ENCODE measurements at regions not wholly inside any gene's neighbourhood (a gene's known extent, or its start where the extent isn't known, plus 50 kb on each side); places are given as distances from the start of the nearest gene placed in this dataset.
A peak's percentile ranks its signal among the peaks of the same experiment; 100 is the strongest.
"Not testable (repeated sequence)": the region's sequence is repeated elsewhere in the genome, so short reads cannot be mapped to it uniquely, and the experiment has no call there.

GRCh38 chr4:189806506-189806905, 134.2 kb upstream of the FRG1 start:
- Histone ChIP-seq H3K9me3 (ENCODE audit: control insufficient read depth in 2 of 3, low read length in 3 of 3) (peaks cover 0 to 8% (median 0%) of the 10 kb centered on the region in 3 experiments), H3K27ac (ENCODE audit: low read depth, low read length) (no peak overlapping the region), H3K27me3 (ENCODE audit: control insufficient read depth in 2 of 2, insufficient read depth in 2 of 2, low read length in 2 of 2) (no peaks in the 10 kb centered on the region), H3K36me3 (ENCODE audit: control insufficient read depth in 2 of 3, insufficient read depth in 3 of 3, low read length in 3 of 3) (no peaks in the 10 kb centered on the region), H3K4me1 (ENCODE audit: control insufficient read depth in 2 of 2, insufficient read depth in 2 of 2, low read length in 2 of 2) (no peaks in the 10 kb centered on the region), H3K4me3 (ENCODE audit: low read length) (no peak overlapping the region)
- Mint-ChIP-seq H3K27ac (no peak overlapping the region), H3K4me1 (peaks cover 0 to 3% (median 0%) of the 10 kb centered on the region in 7 donors), H3K9me3 (peaks cover 5 to 38% (median 12%) of the 10 kb centered on the region in 11 donors), H3K4me3 (no peak overlapping the region), H3K27me3 (peaks cover 5 to 12% (median 7%) of the 10 kb centered on the region in 5 donors), H3K36me3 (peaks cover 0 to 8% (median 1%) of the 10 kb centered on the region in 5 donors)
- ATAC-seq (no peak), DNase-seq (no peak)
- POLR2A ChIA-PET, result no interaction called here
- CTCF ChIA-PET, result no interaction called here
- intact Hi-C loops (cut with micrococcal nuclease), result no loop called here

- H3K9me3 Mint-ChIP-seq, result peaks cover 5 to 38% (median 13%) of the 10 kb centered on the region in 11 donors
- Histone ChIP-seq H3K4me1 (ENCODE audit: control insufficient read depth in 2 of 2, insufficient read depth in 2 of 2, low read length in 2 of 2) (no peaks in the 10 kb centered on the region), H3K27me3 (ENCODE audit: control insufficient read depth in 2 of 2, insufficient read depth in 2 of 2, low read length in 2 of 2) (no peaks in the 10 kb centered on the region), H3K4me3 (ENCODE audit: low read length) (no peak overlapping the region), H3K9me3 (ENCODE audit: control insufficient read depth in 2 of 3, low read length in 3 of 3) (peaks cover 0 to 8% (median 0%) of the 10 kb centered on the region in 3 experiments), H3K36me3 (ENCODE audit: control insufficient read depth in 2 of 3, insufficient read depth in 3 of 3, low read length in 3 of 3) (no peaks in the 10 kb centered on the region), H3K27ac (ENCODE audit: low read depth, low read length) (no peak overlapping the region)
- intact Hi-C loops (cut with micrococcal nuclease), result no loop called here
- H3K4me3 Mint-ChIP-seq, result no peak overlapping the region
- peaks cover 0 to 8% (median 1%) of the 10 kb centered on the region in 5 donors for H3K36me3 Mint-ChIP-seq
- DNase-seq (no peak), ATAC-seq (no peak)
- ChIA-PET POLR2A (interaction anchor here (0.6 kb wide), 1 partner anchor 22 kb away, joined by 3 read pairs; no protein-coding TSS in a partner anchor), CTCF (no interaction called here)
- peaks cover 0 to 3% (median 0%) of the 10 kb centered on the region in 7 donors for H3K4me1 Mint-ChIP-seq
- peaks cover 5 to 17% (median 10%) of the 10 kb centered on the region in 5 donors for H3K27me3 Mint-ChIP-seq
- no peak overlapping the region for H3K27ac Mint-ChIP-seq
Measured at GRCh38 chr4:189807031-189807430, 133.6 kb upstream of the FRG1 start.

- no peak for ATAC-seq
- H3K9me3 Mint-ChIP-seq, result peaks cover 5 to 38% (median 13%) of the 10 kb centered on the region in 11 donors
- ChIA-PET CTCF (no interaction called here), POLR2A (no interaction called here)
- H3K4me3 ChIP-seq (ENCODE audit: low read length), result no peak overlapping the region
- peaks cover 0 to 8% (median 0%) of the 10 kb centered on the region in 3 experiments for H3K9me3 ChIP-seq (ENCODE audit: control insufficient read depth in 2 of 3, low read length in 3 of 3)
- H3K4me3 Mint-ChIP-seq, result no peak overlapping the region
- DNase-seq, result no peak
- H3K27ac ChIP-seq (ENCODE audit: low read depth, low read length), result no peak overlapping the region
- no peaks in the 10 kb centered on the region for H3K4me1 ChIP-seq (ENCODE audit: control insufficient read depth in 2 of 2, insufficient read depth in 2 of 2, low read length in 2 of 2)
- peaks cover 5 to 24% (median 10%) of the 10 kb centered on the region in 5 donors for H3K27me3 Mint-ChIP-seq
- H3K36me3 Mint-ChIP-seq, result peaks cover 0 to 8% (median 1%) of the 10 kb centered on the region in 5 donors
- intact Hi-C loops (cut with micrococcal nuclease), result no loop called here
- H3K27me3 ChIP-seq (ENCODE audit: control insufficient read depth in 2 of 2, insufficient read depth in 2 of 2, low read length in 2 of 2), result no peaks in the 10 kb centered on the region
- no peaks in the 10 kb centered on the region for H3K36me3 ChIP-seq (ENCODE audit: control insufficient read depth in 2 of 3, insufficient read depth in 3 of 3, low read length in 3 of 3)
- H3K4me1 Mint-ChIP-seq, result peaks cover 0 to 3% (median 0%) of the 10 kb centered on the region in 7 donors
- H3K27ac Mint-ChIP-seq, result no peak overlapping the region
Measured at GRCh38 chr4:189809241-189809735, 131.4 kb upstream of the FRG1 start.

- intact Hi-C loops (cut with micrococcal nuclease), result no loop called here
- ATAC-seq, result no peak
- Histone ChIP-seq H3K27me3 (ENCODE audit: control insufficient read depth in 2 of 2, insufficient read depth in 2 of 2, low read length in 2 of 2) (no peaks in the 10 kb centered on the region), H3K27ac (ENCODE audit: low read depth, low read length) (no peak overlapping the region), H3K4me3 (ENCODE audit: low read length) (no peak overlapping the region), H3K36me3 (ENCODE audit: control insufficient read depth in 2 of 3, insufficient read depth in 3 of 3, low read length in 3 of 3) (no peaks in the 10 kb centered on the region), H3K4me1 (ENCODE audit: control insufficient read depth in 2 of 2, insufficient read depth in 2 of 2, low read length in 2 of 2) (no peaks in the 10 kb centered on the region), H3K9me3 (ENCODE audit: control insufficient read depth in 2 of 3, low read length in 3 of 3) (peaks cover 0 to 8% (median 0%) of the 10 kb centered on the region in 3 experiments)
- Mint-ChIP-seq H3K9me3 (peaks cover 5 to 38% (median 13%) of the 10 kb centered on the region in 11 donors), H3K27me3 (peaks cover 5 to 24% (median 10%) of the 10 kb centered on the region in 5 donors), H3K27ac (no peak overlapping the region), H3K36me3 (peaks cover 0 to 8% (median 1%) of the 10 kb centered on the region in 5 donors), H3K4me3 (no peak overlapping the region), H3K4me1 (peaks cover 0 to 3% (median 0%) of the 10 kb centered on the region in 7 donors)
- CTCF ChIA-PET, result no interaction called here
- no peak for DNase-seq
- POLR2A ChIA-PET, result no interaction called here
Measured at GRCh38 chr4:189809839-189810238, 130.8 kb upstream of the FRG1 start.

GRCh38 chr4:189810318-189811181, 130.1 kb upstream of the FRG1 start:
- POLR2A ChIA-PET; CTCF ChIA-PET; H3K27me3 ChIP-seq (ENCODE audit: control insufficient read depth in 2 of 2, insufficient read depth in 2 of 2, low read length in 2 of 2); H3K36me3 ChIP-seq (ENCODE audit: control insufficient read depth in 2 of 3, insufficient read depth in 3 of 3, low read length in 3 of 3); H3K36me3 Mint-ChIP-seq; H3K27ac Mint-ChIP-seq; H3K4me1 Mint-ChIP-seq; ATAC-seq; H3K9me3 ChIP-seq (ENCODE audit: control insufficient read depth in 2 of 3, low read length in 3 of 3); DNase-seq; H3K4me1 ChIP-seq (ENCODE audit: control insufficient read depth in 2 of 2, insufficient read depth in 2 of 2, low read length in 2 of 2); H3K4me3 ChIP-seq (ENCODE audit: low read length); H3K27ac ChIP-seq (ENCODE audit: low read depth, low read length); intact Hi-C loops (cut with micrococcal nuclease): not testable (repeated sequence)
- Mint-ChIP-seq H3K9me3 (peaks cover under 1 to 34% (median 12%) of the 10 kb centered on the region in 11 donors), H3K27me3 (peaks cover 5 to 24% (median 10%) of the 10 kb centered on the region in 5 donors), H3K4me3 (peak overlapping the region in 2 of 10 donors; percentile 39 to 67)

- H3K4me1 Mint-ChIP-seq, result peaks cover 0 to 3% (median 0%) of the 10 kb centered on the region in 7 donors
- CTCF ChIA-PET, result no interaction called here
- peaks cover 0 to 10% (median 3%) of the 10 kb centered on the region in 11 donors for H3K9me3 Mint-ChIP-seq
Measured at GRCh38 chr4:189815404-189816192, 125.1 kb upstream of the FRG1 start.

More at GRCh38 chr4:189815404-189816192, 125.1 kb upstream of the FRG1 start:
- Mint-ChIP-seq H3K27me3 (peaks cover 3 to 24% (median 10%) of the 10 kb centered on the region in 5 donors), H3K4me3 (no peak overlapping the region), H3K36me3 (peaks cover 0 to 4% (median 1%) of the 10 kb centered on the region in 5 donors), H3K27ac (no peak overlapping the region)
- ATAC-seq (no peak), DNase-seq (no peak)
- no peaks in the 10 kb centered on the region for H3K36me3 ChIP-seq (ENCODE audit: control insufficient read depth in 2 of 3, insufficient read depth in 3 of 3, low read length in 3 of 3)
- H3K27ac ChIP-seq (ENCODE audit: low read depth, low read length), result no peak overlapping the region
- POLR2A ChIA-PET, result no interaction called here
- intact Hi-C loops (cut with micrococcal nuclease), result no loop called here
- H3K4me3 ChIP-seq (ENCODE audit: low read length), result no peak overlapping the region
- peaks cover 0 to 3% (median 0%) of the 10 kb centered on the region in 3 experiments for H3K9me3 ChIP-seq (ENCODE audit: control insufficient read depth in 2 of 3, low read length in 3 of 3)
- no peaks in the 10 kb centered on the region for H3K27me3 ChIP-seq (ENCODE audit: control insufficient read depth in 2 of 2, insufficient read depth in 2 of 2, low read length in 2 of 2)
- H3K4me1 ChIP-seq (ENCODE audit: control insufficient read depth in 2 of 2, insufficient read depth in 2 of 2, low read length in 2 of 2), result no peaks in the 10 kb centered on the region
